ENCODE measurements at regions not wholly inside any gene's neighbourhood (a gene's known extent, or its start where the extent isn't known, plus 50 kb on each side); places are given as distances from the start of the nearest gene placed in this dataset.

DNA sequence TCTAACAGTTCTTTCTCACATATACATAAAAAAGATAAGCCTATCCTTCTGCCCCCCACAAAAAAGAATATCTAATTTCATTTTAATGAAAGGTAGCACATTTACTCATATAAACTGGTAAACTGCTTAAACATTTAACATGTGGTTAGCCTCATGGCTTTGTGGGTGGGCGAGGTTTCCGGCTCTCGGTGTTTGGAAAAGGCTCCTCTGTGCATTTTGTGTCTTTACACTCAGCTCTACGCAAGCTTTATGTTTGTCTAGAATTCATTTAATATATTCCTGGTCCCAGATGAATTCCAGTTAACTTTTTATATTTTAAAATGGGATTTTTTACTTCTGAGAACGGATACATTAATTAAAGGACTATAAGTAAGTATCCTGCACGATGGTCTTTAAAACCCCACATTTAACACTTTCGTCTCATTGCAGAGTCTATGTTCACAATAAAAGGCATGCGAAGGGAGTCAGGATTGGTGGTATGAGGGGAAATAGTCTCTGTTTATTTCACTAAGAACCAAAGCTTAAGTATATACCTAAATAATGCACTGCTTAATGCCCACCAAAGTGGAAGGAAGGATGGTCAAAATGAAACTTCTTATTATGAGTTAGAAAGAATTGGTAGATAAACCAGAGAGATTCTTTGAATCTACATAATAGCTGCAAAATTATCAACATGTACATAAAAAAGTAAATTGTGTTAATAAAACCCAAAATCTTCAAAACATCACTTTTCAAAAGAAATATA is 197.2 kb downstream of the CRPPA start:
- peak overlapping the region; percentile 84 for H3K4me2 ChIP-seq (ENCODE audit: low read depth, low read length, poor library complexity, severe bottlenecking)
- no peaks in the 10 kb centered on the region for H4K20me1 ChIP-seq (ENCODE audit: insufficient read depth, low read length, poor library complexity, severe bottlenecking)
- no peaks in the 10 kb centered on the region for H3K27me3 ChIP-seq (ENCODE audit: insufficient read depth, low read length, poor library complexity, severe bottlenecking)
- H3K9me3 ChIP-seq (ENCODE audit: insufficient read depth, low read depth, low read length), result peaks cover 17% of the 10 kb centered on the region
- peaks cover 12% of the 10 kb centered on the region; the same call in 1 of the 2 replicates for H3F3A ChIP-seq (ENCODE audit: low read depth)
- H3K9me2 ChIP-seq (replicated peaks; ENCODE audit: low read depth, low read length), result no peaks in the 10 kb centered on the region
- H3K4me3 ChIP-seq (ENCODE audit: low read length, poor library complexity, severe bottlenecking), result peak overlapping the region; percentile 70
- peaks cover 2% of the 10 kb centered on the region; the same call in 1 of the 2 replicates for H3K36me3 ChIP-seq (ENCODE audit: insufficient read depth, low read length)
- no peak overlapping the region; the same call in 1 of the 2 replicates for H2AFZ ChIP-seq (ENCODE audit: low read length)
- TF ChIP-seq EZH2phosphoT487 (IDR thresholded peaks at IDR 0.05; ENCODE audit: borderline replicate concordance), result no peak; the same call in 1 of the 2 replicates
- TF ChIP-seq, protein P1, sequence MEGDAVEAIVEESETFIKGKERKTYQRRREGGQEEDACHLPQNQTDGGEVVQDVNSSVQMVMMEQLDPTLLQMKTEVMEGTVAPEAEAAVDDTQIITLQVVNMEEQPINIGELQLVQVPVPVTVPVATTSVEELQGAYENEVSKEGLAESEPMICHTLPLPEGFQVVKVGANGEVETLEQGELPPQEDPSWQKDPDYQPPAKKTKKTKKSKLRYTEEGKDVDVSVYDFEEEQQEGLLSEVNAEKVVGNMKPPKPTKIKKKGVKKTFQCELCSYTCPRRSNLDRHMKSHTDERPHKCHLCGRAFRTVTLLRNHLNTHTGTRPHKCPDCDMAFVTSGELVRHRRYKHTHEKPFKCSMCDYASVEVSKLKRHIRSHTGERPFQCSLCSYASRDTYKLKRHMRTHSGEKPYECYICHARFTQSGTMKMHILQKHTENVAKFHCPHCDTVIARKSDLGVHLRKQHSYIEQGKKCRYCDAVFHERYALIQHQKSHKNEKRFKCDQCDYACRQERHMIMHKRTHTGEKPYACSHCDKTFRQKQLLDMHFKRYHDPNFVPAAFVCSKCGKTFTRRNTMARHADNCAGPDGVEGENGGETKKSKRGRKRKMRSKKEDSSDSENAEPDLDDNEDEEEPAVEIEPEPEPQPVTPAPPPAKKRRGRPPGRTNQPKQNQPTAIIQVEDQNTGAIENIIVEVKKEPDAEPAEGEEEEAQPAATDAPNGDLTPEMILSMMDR (conservative IDR thresholded peaks at IDR 0.05; ENCODE audit: low read length), result no peak
- H3K4me1 ChIP-seq (ENCODE audit: insufficient read depth, low read length, poor library complexity, severe bottlenecking), result peaks cover 30% of the 10 kb centered on the region
- H3K9ac ChIP-seq (ENCODE audit: low read depth, low read length, poor library complexity, severe bottlenecking), result peak overlapping the region; percentile 67
- no peaks in the 10 kb centered on the region for H3K79me2 ChIP-seq (ENCODE audit: insufficient read depth, low read length)

GRCh38 chr7:16212610-16213009 is 208.7 kb downstream of the CRPPA start:
- no peaks in the 10 kb centered on the region for H3K27me3 ChIP-seq (ENCODE audit: insufficient read depth, low read length, poor library complexity, severe bottlenecking)

DNA sequence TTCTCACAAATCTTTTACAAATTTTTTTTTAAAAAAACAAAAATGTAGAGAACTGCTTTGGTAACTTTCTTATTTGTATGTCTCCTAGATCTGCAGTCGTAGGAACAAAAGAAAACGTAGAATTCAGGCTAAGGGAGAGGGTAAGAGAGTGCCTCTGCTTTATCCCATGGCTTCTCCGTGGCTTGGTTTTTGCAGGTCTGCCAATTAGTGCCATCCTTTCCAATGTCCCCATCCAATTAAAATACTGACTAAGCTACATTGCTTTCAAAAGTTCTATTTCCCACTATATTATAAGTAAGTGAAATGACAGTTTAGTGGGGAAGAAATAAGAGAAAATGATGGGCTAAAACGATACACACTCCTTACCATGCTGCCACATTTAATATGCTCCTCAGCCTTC is 209.3 kb downstream of the CRPPA start:
- H3F3A ChIP-seq (ENCODE audit: low read depth), result no peaks in the 10 kb centered on the region
- no peaks in the 10 kb centered on the region for H3K27me3 ChIP-seq (ENCODE audit: insufficient read depth, low read length, poor library complexity, severe bottlenecking)
- H3K36me3 ChIP-seq (ENCODE audit: insufficient read depth, low read length), result no peaks in the 10 kb centered on the region
- no peak overlapping the region for H3K9ac ChIP-seq (ENCODE audit: low read depth, low read length, poor library complexity, severe bottlenecking)
- TF ChIP-seq, protein P1 (conservative IDR thresholded peaks at IDR 0.05; ENCODE audit: low read length), result no peak
- no peak for TF ChIP-seq EZH2phosphoT487 (IDR thresholded peaks at IDR 0.05; ENCODE audit: borderline replicate concordance)
- H3K4me1 ChIP-seq (ENCODE audit: insufficient read depth, low read length, poor library complexity, severe bottlenecking), result no peaks in the 10 kb centered on the region
- no peak overlapping the region for H2AFZ ChIP-seq (ENCODE audit: low read length)
- H3K9me3 ChIP-seq (ENCODE audit: insufficient read depth, low read depth, low read length), result no peaks in the 10 kb centered on the region
- no peak overlapping the region for H3K4me3 ChIP-seq (ENCODE audit: low read length, poor library complexity, severe bottlenecking)
- no peaks in the 10 kb centered on the region for H3K79me2 ChIP-seq (ENCODE audit: insufficient read depth, low read length)
- H4K20me1 ChIP-seq (ENCODE audit: insufficient read depth, low read length, poor library complexity, severe bottlenecking), result no peaks in the 10 kb centered on the region
- no peak overlapping the region for H3K4me2 ChIP-seq (ENCODE audit: low read depth, low read length, poor library complexity, severe bottlenecking)
- H3K9me2 ChIP-seq (replicated peaks; ENCODE audit: low read depth, low read length), result no peaks in the 10 kb centered on the region

More at GRCh38 chr7:16212610-16213009, 208.7 kb downstream of the CRPPA start:
- H3K9me3 ChIP-seq (ENCODE audit: insufficient read depth, low read depth, low read length), result no peaks in the 10 kb centered on the region
- H3K4me1 ChIP-seq (ENCODE audit: insufficient read depth, low read length, poor library complexity, severe bottlenecking), result no peaks in the 10 kb centered on the region
- TF ChIP-seq EZH2phosphoT487 (IDR thresholded peaks at IDR 0.05; ENCODE audit: borderline replicate concordance), result no peak
- TF ChIP-seq, protein P1 (conservative IDR thresholded peaks at IDR 0.05; ENCODE audit: low read length), result no peak
- H3K9me2 ChIP-seq (replicated peaks; ENCODE audit: low read depth, low read length), result no peaks in the 10 kb centered on the region
- H4K20me1 ChIP-seq (ENCODE audit: insufficient read depth, low read length, poor library complexity, severe bottlenecking), result no peaks in the 10 kb centered on the region
- H3F3A ChIP-seq (ENCODE audit: low read depth), result no peaks in the 10 kb centered on the region
- H3K4me2 ChIP-seq (ENCODE audit: low read depth, low read length, poor library complexity, severe bottlenecking), result no peak overlapping the region
- H3K36me3 ChIP-seq (ENCODE audit: insufficient read depth, low read length), result no peaks in the 10 kb centered on the region
- H3K79me2 ChIP-seq (ENCODE audit: insufficient read depth, low read length), result no peaks in the 10 kb centered on the region
- H3K4me3 ChIP-seq (ENCODE audit: low read length, poor library complexity, severe bottlenecking), result no peak overlapping the region
- H2AFZ ChIP-seq (ENCODE audit: low read length), result no peak overlapping the region
- no peak overlapping the region for H3K9ac ChIP-seq (ENCODE audit: low read depth, low read length, poor library complexity, severe bottlenecking)
